CMK (cell line): ENCODE measurements at regions not wholly inside any gene's neighbourhood (a gene's known extent, or its start where the extent isn't known, plus 50 kb on each side); places are given as distances from the start of the nearest gene placed in this dataset.

Experiments
- DNase-seq: peaks from one replicate; pipeline ENCODE4 v3.0.0-alpha.2; 2010; ENCODE audit warnings: low read depth

GRCh38 chr16:18055411-18055916 lies 281.1 kb downstream of the NPIPA8 start:
- no peak for DNase-seq

- DNase-seq = no peak
These were observed 285.8 kb downstream of the NPIPA8 start for GRCh38 chr16:18050777-18051176.

GRCh38 chr16:18050234-18050633 lies 286.3 kb downstream of the NPIPA8 start:
- no peak for DNase-seq

- no peak for DNase-seq
These were observed 286.9 kb downstream of the NPIPA8 start for GRCh38 chr16:18049547-18050133.

GRCh38 chr16:18048853-18049546 lies 287.5 kb downstream of the NPIPA8 start:
- DNase-seq = no peak

GRCh38 chr16:18047761-18048160 lies 288.8 kb downstream of the NPIPA8 start:
- no peak for DNase-seq

GRCh38 chr16:18045356-18045755 lies 291.2 kb downstream of the NPIPA8 start:
- no peak for DNase-seq

- no peak for DNase-seq
These were observed 294.4 kb downstream of the NPIPA8 start for GRCh38 chr16:18041864-18042834.

- no peak for DNase-seq
These were observed 296.6 kb downstream of the NPIPA8 start for GRCh38 chr16:18039931-18040330.

- no peak for DNase-seq
These were observed 299.5 kb downstream of the NPIPA8 start for GRCh38 chr16:18037051-18037450.

GRCh38 chr16:18024611-18025010 lies 311.9 kb downstream of the NPIPA8 start:
- DNase-seq = no peak

GRCh38 chr16:18018376-18018775 lies 318.2 kb downstream of the NPIPA8 start:
- DNase-seq = no peak

GRCh38 chr16:18013863-18014262 lies 322.7 kb downstream of the NPIPA8 start:
- no peak for DNase-seq

- no peak for DNase-seq
These were observed 328.2 kb downstream of the NPIPA8 start for GRCh38 chr16:18008356-18008755.

GRCh38 chr16:18003033-18003432 lies 333.5 kb downstream of the NPIPA8 start:
- no peak for DNase-seq

- no peak for DNase-seq
These were observed 337.5 kb downstream of the NPIPA8 start for GRCh38 chr16:17998996-17999395.

- DNase-seq = no peak
These were observed 338.0 kb downstream of the NPIPA8 start for GRCh38 chr16:17998550-17998949.

- no peak for DNase-seq
These were observed 342.5 kb downstream of the NPIPA8 start for GRCh38 chr16:17994027-17994426.

GRCh38 chr16:17992416-17992815 lies 344.1 kb downstream of the NPIPA8 start:
- no peak for DNase-seq

GRCh38 chr16:17989255-17989654 lies 347.3 kb downstream of the NPIPA8 start:
- DNase-seq = no peak

GRCh38 chr16:17988839-17989238 lies 347.7 kb downstream of the NPIPA8 start:
- no peak for DNase-seq

GRCh38 chr16:17986991-17987390 lies 349.5 kb downstream of the NPIPA8 start:
- DNase-seq = no peak

- no peak for DNase-seq
These were observed 351.7 kb downstream of the NPIPA8 start for GRCh38 chr16:17984810-17985209.
